PFSK-1 (cell line): ENCODE measurements at regions not wholly inside any gene's neighbourhood (a gene's known extent, or its start where the extent isn't known, plus 50 kb on each side); places are given as distances from the start of the nearest gene placed in this dataset.

Experiments used
- POLR2AphosphoS5 ChIP-seq: IDR thresholded peaks from 2 replicates; pipeline ENCODE4 v1.6.1; 2012; ENCODE audit warnings: low read depth, mild to moderate bottlenecking, control low read depth, low read length, moderate library complexity
- SIN3A ChIP-seq: IDR thresholded peaks from 2 replicates; pipeline ENCODE4 v1.6.1; 2012; ENCODE audit warnings: mild to moderate bottlenecking, low read length, moderate library complexity, borderline replicate concordance; ENCODE audit not compliant: insufficient read depth
- TAF1 ChIP-seq: IDR thresholded peaks from 2 replicates; pipeline ENCODE4 v1.6.1; 2012; ENCODE audit warnings: low read length, control low read depth, borderline replicate concordance; ENCODE audit not compliant: insufficient read depth
- TF ChIP-seq, protein P1 (sequence below), 2 experiments: IDR thresholded peaks; 2 replicates each; pipeline versions ENCODE4 v1.6.1 to v1.8.0; 2011 to 2012; ENCODE audit warnings: low read depth in 2 of 2, low read length in 2 of 2, control low read depth in 1 of 2, inconsistent platforms in 1 of 2, mild to moderate bottlenecking in 1 of 2, moderate library complexity in 1 of 2; ENCODE audit not compliant: insufficient read depth in 1 of 2

DNA sequence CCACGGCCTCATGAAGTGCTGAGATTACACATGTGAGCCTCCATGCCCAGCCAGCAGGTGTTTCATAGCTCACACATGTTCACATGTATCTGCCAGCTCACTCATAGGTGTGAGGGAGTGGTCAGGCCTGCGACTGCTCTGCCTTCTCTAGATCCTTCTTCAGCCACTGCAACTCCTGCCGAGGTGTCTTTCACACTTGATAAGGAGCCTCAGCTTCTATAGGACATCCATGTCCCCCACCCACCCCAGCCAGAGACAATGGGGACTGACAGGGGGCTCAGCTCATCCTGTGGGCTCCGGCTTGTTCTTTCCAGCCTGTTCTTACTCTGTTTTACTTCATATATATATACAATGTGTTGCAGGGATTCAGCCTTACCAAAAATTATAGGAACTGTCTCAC is 286.5 kb upstream of the MGAT5 start:
- no peak for TF ChIP-seq POLR2AphosphoS5
- no peak for TF ChIP-seq TAF1
- TF ChIP-seq, protein P1, sequence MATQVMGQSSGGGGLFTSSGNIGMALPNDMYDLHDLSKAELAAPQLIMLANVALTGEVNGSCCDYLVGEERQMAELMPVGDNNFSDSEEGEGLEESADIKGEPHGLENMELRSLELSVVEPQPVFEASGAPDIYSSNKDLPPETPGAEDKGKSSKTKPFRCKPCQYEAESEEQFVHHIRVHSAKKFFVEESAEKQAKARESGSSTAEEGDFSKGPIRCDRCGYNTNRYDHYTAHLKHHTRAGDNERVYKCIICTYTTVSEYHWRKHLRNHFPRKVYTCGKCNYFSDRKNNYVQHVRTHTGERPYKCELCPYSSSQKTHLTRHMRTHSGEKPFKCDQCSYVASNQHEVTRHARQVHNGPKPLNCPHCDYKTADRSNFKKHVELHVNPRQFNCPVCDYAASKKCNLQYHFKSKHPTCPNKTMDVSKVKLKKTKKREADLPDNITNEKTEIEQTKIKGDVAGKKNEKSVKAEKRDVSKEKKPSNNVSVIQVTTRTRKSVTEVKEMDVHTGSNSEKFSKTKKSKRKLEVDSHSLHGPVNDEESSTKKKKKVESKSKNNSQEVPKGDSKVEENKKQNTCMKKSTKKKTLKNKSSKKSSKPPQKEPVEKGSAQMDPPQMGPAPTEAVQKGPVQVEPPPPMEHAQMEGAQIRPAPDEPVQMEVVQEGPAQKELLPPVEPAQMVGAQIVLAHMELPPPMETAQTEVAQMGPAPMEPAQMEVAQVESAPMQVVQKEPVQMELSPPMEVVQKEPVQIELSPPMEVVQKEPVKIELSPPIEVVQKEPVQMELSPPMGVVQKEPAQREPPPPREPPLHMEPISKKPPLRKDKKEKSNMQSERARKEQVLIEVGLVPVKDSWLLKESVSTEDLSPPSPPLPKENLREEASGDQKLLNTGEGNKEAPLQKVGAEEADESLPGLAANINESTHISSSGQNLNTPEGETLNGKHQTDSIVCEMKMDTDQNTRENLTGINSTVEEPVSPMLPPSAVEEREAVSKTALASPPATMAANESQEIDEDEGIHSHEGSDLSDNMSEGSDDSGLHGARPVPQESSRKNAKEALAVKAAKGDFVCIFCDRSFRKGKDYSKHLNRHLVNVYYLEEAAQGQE (IDR thresholded peaks at IDR 0.05; ENCODE audit: insufficient read depth in 1 of 2, low read depth in 2 of 2, low read length in 2 of 2), result no peak
- TF ChIP-seq SIN3A, result no peak
